GM12892 (cell line): ENCODE measurements at regions not wholly inside any gene's neighbourhood (a gene's known extent, or its start where the extent isn't known, plus 50 kb on each side); places are given as distances from the start of the nearest gene placed in this dataset.
"Not testable (repeated sequence)": the region's sequence is repeated elsewhere in the genome, so short reads cannot be mapped to it uniquely, and the experiment has no call there.

ENCODE experiments used
- POLR2A ChIP-seq: IDR thresholded peaks from 2 replicates; pipeline ENCODE4 v1.6.1; 2011; ENCODE audit warnings: low read depth, low read length, control low read depth
- POLR2AphosphoS5 ChIP-seq: IDR thresholded peaks from 2 replicates; pipeline ENCODE4 v1.6.1; 2011; ENCODE audit warnings: low read depth, low read length, control low read depth
- TAF1 ChIP-seq: IDR thresholded peaks from 2 replicates; pipeline ENCODE4 v1.6.1; 2011; ENCODE audit warnings: low read depth, mild to moderate bottlenecking, control low read depth, low read length, borderline replicate concordance

GRCh38 chr5:12078286-12078685 is 174.0 kb upstream of the CTNND2 start:
- TF ChIP-seq TAF1, POLR2A, POLR2AphosphoS5: not testable (repeated sequence)
